Smooth muscle cell (in vitro differentiated cells): ENCODE measurements at regions not wholly inside any gene's neighbourhood (a gene's known extent, or its start where the extent isn't known, plus 50 kb on each side); places are given as distances from the start of the nearest gene placed in this dataset.

Source experiments
- DNase-seq: peaks from one replicate; lab custom pipeline; 2025; ENCODE audit not compliant: unreplicated experiment; lab: John Stamatoyannopoulos, UW
- H2AFZ ChIP-seq: fragments of 200-600 bp; sonication (generic); 2 replicates; pipeline ENCODE4 v1.6.0; 2016; ENCODE audit warnings: antibody characterized with exemption, low read depth, mild to moderate bottlenecking
- H3F3A ChIP-seq: fragments of 200-600 bp; sonication (generic); 2 replicates; pipeline ENCODE4 v1.6.0; 2017; ENCODE audit warnings: antibody characterized with exemption, low read depth
- H3K27ac ChIP-seq: fragments of 200-600 bp; sonication (generic); 2 replicates; pipeline ENCODE4 v1.5.1; 2016; ENCODE audit warnings: low read depth, mild to moderate bottlenecking
- H3K27me3 ChIP-seq: fragments of 200-600 bp; sonication (generic); 2 replicates; pipeline ENCODE4 v1.6.1; 2016; ENCODE audit warnings: low read depth, mild to moderate bottlenecking
- H3K36me3 ChIP-seq: fragments of 200-600 bp; sonication (generic); 2 replicates; pipeline ENCODE4 v1.5.1; 2016; ENCODE audit warnings: low read depth
- H3K4me1 ChIP-seq: fragments of 200-600 bp; sonication (generic); 2 replicates; pipeline ENCODE4 v1.5.1; 2016; ENCODE audit warnings: low read depth
- H3K4me2 ChIP-seq: fragments of 200-600 bp; sonication (generic); 2 replicates; pipeline ENCODE4 v1.6.0; 2016; ENCODE audit warnings: mild to moderate bottlenecking
- H3K4me3 ChIP-seq: fragments of 200-600 bp; sonication (generic); 2 replicates; pipeline ENCODE4 v1.5.1; 2016; ENCODE audit warnings: mild to moderate bottlenecking
- H3K79me2 ChIP-seq: fragments of 200-600 bp; sonication (generic); 2 replicates; pipeline ENCODE4 v1.6.0; 2016; ENCODE audit warnings: low read depth, mild to moderate bottlenecking
- H3K9ac ChIP-seq: fragments of 200-600 bp; sonication (generic); 2 replicates; pipeline ENCODE4 v1.6.0; 2016; ENCODE audit warnings: low read depth
- H3K9me3 ChIP-seq: fragments of 200-600 bp; sonication (generic); replicated peaks from 2 replicates; pipeline ENCODE4 v1.5.1; 2016; ENCODE audit warnings: low read depth
- H4K20me1 ChIP-seq: fragments of 200-600 bp; sonication (generic); 2 replicates; pipeline ENCODE4 v1.6.0; 2016; ENCODE audit warnings: low read depth
- WGBS: methylation state at CpG from one replicate; pipeline ENCODE4 v1.1.7; 2016; ENCODE audit warnings: low lambda C conversion rate; 5-methylcytosine and 5-hydroxymethylcytosine counted together
- TF ChIP-seq, protein P1 (sequence below): fragments of 200-600 bp; sonication (generic); IDR thresholded peaks from 2 replicates; pipeline ENCODE4 v1.5.1; 2017; ENCODE audit warnings: borderline replicate concordance, mild to moderate bottlenecking, antibody characterized with exemption; ENCODE audit not compliant: insufficient read depth, poor library complexity, severe bottlenecking

DNA sequence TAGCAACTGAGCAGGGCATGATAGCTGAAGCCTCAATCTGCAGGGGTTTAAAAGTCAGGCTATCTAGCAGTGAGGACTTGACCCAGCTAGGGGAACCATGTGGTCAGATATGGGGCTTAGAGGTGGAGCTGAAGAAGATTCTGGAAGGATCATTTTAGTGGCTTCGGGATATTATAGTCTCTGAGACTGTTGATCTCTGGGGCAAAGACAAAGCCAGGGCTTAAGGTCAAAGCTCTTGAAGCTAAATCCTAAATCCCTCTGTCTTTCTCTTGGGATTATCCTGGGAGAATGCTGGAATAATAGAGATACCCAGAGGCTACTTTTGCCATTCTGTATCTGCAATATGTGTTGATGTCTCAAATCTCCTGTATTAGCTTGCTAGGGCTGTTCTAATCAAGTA, 132.2 kb downstream of the DHX35 start:
- no peak for DNase-seq
- Histone ChIP-seq H3K79me2 (no peaks in the 10 kb centered on the region), H2AFZ (no peak overlapping the region), H3K4me1 (peaks cover 19% of the 10 kb centered on the region), H3K4me2 (no peak overlapping the region), H4K20me1 (no peaks in the 10 kb centered on the region), H3K9ac (no peak overlapping the region), H3K27me3 (peaks cover 42% of the 10 kb centered on the region), H3F3A (no peaks in the 10 kb centered on the region), H3K27ac (no peak overlapping the region), H3K9me3 (no peaks in the 10 kb centered on the region), H3K36me3 (no peaks in the 10 kb centered on the region), H3K4me3 (no peak overlapping the region)
- 41% methylated on average over 1 of the region's 1 CpG for WGBS
- TF ChIP-seq, protein P1, sequence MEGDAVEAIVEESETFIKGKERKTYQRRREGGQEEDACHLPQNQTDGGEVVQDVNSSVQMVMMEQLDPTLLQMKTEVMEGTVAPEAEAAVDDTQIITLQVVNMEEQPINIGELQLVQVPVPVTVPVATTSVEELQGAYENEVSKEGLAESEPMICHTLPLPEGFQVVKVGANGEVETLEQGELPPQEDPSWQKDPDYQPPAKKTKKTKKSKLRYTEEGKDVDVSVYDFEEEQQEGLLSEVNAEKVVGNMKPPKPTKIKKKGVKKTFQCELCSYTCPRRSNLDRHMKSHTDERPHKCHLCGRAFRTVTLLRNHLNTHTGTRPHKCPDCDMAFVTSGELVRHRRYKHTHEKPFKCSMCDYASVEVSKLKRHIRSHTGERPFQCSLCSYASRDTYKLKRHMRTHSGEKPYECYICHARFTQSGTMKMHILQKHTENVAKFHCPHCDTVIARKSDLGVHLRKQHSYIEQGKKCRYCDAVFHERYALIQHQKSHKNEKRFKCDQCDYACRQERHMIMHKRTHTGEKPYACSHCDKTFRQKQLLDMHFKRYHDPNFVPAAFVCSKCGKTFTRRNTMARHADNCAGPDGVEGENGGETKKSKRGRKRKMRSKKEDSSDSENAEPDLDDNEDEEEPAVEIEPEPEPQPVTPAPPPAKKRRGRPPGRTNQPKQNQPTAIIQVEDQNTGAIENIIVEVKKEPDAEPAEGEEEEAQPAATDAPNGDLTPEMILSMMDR: no peak

DNA sequence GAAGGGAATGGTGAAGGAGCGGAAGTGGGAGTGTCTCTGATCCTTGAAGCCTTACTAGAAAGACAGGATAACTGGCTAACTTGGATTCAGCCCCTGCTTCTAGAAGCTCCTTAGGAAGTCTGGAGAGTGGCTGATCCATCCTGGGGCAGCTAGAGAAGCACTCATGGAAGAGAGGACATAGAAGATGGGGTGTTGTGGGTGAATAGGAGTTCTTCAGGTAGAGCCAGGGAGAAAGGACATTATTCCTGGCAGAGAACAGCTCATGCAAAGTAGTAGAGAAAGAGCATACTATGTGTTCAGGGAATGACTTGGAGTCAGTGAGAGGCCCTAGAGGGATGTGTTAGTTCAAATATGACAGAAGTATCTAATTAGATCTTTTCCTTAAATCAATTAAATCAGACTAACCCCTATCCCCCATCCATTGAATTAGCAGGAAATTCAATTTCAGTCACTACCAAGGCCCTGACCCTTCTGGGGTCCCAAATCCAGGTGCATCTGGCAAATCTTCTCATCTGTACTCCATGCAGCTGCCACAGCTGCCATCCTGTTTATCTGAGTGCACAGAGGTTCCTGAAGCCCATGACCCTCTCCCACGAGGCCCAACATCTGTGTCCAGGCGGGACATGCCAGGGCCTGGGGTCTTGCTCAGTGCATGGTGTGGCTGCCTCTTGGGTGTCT, 130.7 kb downstream of the DHX35 start:
- Histone ChIP-seq H3K4me1 (peaks cover 19% of the 10 kb centered on the region), H3K4me3 (no peak overlapping the region), H3K79me2 (no peaks in the 10 kb centered on the region), H4K20me1 (no peaks in the 10 kb centered on the region), H2AFZ (no peak overlapping the region), H3K9me3 (no peaks in the 10 kb centered on the region), H3K9ac (no peak overlapping the region), H3F3A (no peaks in the 10 kb centered on the region), H3K27ac (no peak overlapping the region), H3K4me2 (no peak overlapping the region), H3K27me3 (peaks cover 26% of the 10 kb centered on the region), H3K36me3 (no peaks in the 10 kb centered on the region)
- no peak for DNase-seq
- TF ChIP-seq, protein P1: no peak
- 86% methylated on average over 3 of the region's 3 CpGs for WGBS

DNA sequence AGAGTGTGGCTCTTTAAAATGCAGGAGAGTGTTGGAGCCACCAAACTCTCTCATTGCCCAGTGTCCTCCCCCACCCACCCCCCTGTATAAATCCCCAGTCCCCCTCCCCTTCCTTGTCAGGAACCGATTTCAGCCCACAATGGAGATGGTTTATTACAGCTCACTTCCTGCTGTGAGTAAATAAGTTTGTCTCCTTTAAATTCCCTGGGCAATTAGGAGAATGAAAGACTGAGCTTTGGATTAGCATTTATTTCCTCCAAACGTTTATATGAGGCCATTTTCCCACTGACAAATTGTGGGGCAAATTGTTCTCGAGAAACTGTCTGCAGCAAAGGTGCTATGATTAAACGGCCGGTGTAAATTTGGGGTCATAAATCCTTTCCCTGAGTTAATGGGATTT, 128.8 kb downstream of the DHX35 start:
- Histone ChIP-seq H3K27me3 (peaks cover 12% of the 10 kb centered on the region), H3K4me2 (no peak overlapping the region), H3K4me1 (peaks cover 17% of the 10 kb centered on the region), H4K20me1 (no peaks in the 10 kb centered on the region), H3K27ac (no peak overlapping the region), H3K36me3 (no peaks in the 10 kb centered on the region), H3F3A (no peaks in the 10 kb centered on the region), H3K4me3 (no peak overlapping the region), H3K9me3 (no peaks in the 10 kb centered on the region), H3K79me2 (no peaks in the 10 kb centered on the region), H2AFZ (no peak overlapping the region), H3K9ac (no peak overlapping the region)
- DNase-seq: no peak
- 36% methylated on average over 5 of the region's 5 CpGs for WGBS
- TF ChIP-seq, protein P1: no peak

DNA sequence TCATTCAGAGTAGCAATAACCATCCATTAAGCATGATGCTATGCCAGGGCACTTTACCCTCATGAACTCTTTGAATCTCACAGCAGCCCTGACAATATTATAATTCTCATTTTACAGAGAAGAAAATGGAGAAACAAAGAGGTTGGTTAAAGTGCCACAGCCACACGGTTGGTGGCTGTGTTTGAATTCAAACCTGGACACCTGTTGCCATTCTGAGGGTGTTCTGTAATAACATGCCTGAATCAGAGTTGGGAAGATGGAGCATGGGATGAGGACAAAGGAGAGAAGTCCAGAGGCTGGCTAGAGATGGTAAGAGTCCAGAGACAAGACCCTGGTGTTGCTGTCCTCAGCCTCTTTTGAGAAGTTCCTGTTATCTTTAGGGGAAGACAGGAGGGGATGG, 127.7 kb downstream of the DHX35 start:
- Histone ChIP-seq H3K4me2 (no peak overlapping the region), H3K79me2 (no peaks in the 10 kb centered on the region), H3F3A (no peaks in the 10 kb centered on the region), H2AFZ (no peak overlapping the region), H3K27ac (no peak overlapping the region), H3K9ac (no peak overlapping the region), H3K9me3 (no peaks in the 10 kb centered on the region), H3K4me1 (peaks cover 12% of the 10 kb centered on the region), H4K20me1 (no peaks in the 10 kb centered on the region), H3K4me3 (no peak overlapping the region), H3K27me3 (peaks cover 8% of the 10 kb centered on the region), H3K36me3 (no peaks in the 10 kb centered on the region)
- WGBS: 86% methylated on average over 1 of the region's 1 CpG
- DNase-seq: no peak
- TF ChIP-seq, protein P1: no peak
